NCI-H510A (cell line): ENCODE measurements at regions not wholly inside any gene's neighbourhood (a gene's known extent, or its start where the extent isn't known, plus 50 kb on each side); places are given as distances from the start of the nearest gene placed in this dataset.
"Not testable (repeated sequence)": the region's sequence is repeated elsewhere in the genome, so short reads cannot be mapped to it uniquely, and the experiment has no call there.

Experiments used
- DNase-seq: peaks from one replicate; lab custom pipeline; 2025; lab: John Stamatoyannopoulos, UW

- no peak for DNase-seq
These were observed 652.6 kb downstream of the DACH1 start for GRCh38 chr13:71214357-71214756.

- DNase-seq: no peak
These were observed 653.7 kb downstream of the DACH1 start for GRCh38 chr13:71213252-71213821.

GRCh38 chr13:71210861-71211260 is 656.1 kb downstream of the DACH1 start:
- no peak for DNase-seq

GRCh38 chr13:71209217-71209616 is 657.8 kb downstream of the DACH1 start:
- DNase-seq: no peak

GRCh38 chr13:71184583-71184982 is 682.4 kb downstream of the DACH1 start:
- DNase-seq: not testable (repeated sequence)

GRCh38 chr13:71183352-71183751 is 683.7 kb downstream of the DACH1 start:
- DNase-seq: not testable (repeated sequence)

GRCh38 chr13:71171740-71172139 is 695.3 kb downstream of the DACH1 start:
- no peak for DNase-seq

GRCh38 chr13:71169180-71169579 is 697.8 kb downstream of the DACH1 start:
- DNase-seq: no peak

- peak; percentile 0 for DNase-seq
These were observed 710.5 kb downstream of the DACH1 start for GRCh38 chr13:71156550-71156949.

- DNase-seq: peak; percentile 11
These were observed 717.3 kb downstream of the DACH1 start for GRCh38 chr13:71149498-71150363.

- no peak for DNase-seq
These were observed 718.0 kb downstream of the DACH1 start for GRCh38 chr13:71149046-71149445.

GRCh38 chr13:71148396-71148795 is 718.6 kb downstream of the DACH1 start:
- DNase-seq: no peak

GRCh38 chr13:71144883-71145282 is 722.1 kb downstream of the DACH1 start:
- DNase-seq: no peak

- no peak for DNase-seq
These were observed 729.9 kb downstream of the DACH1 start for GRCh38 chr13:71137101-71137500.

GRCh38 chr13:71124230-71124629 is 742.8 kb downstream of the DACH1 start:
- DNase-seq: no peak

- no peak for DNase-seq
These were observed 748.1 kb downstream of the DACH1 start for GRCh38 chr13:71118779-71119364.

GRCh38 chr13:71117920-71118319 is 749.1 kb downstream of the DACH1 start:
- no peak for DNase-seq

- DNase-seq: no peak
These were observed 751.7 kb downstream of the DACH1 start for GRCh38 chr13:71115301-71115700.

- DNase-seq: no peak
These were observed 770.6 kb downstream of the DACH1 start for GRCh38 chr13:71096421-71096820.

GRCh38 chr13:71090990-71091389 is 776.0 kb downstream of the DACH1 start:
- DNase-seq: no peak

- DNase-seq: no peak
These were observed 777.9 kb downstream of the DACH1 start for GRCh38 chr13:71089056-71089455.

GRCh38 chr13:71087432-71087831 is 779.6 kb downstream of the DACH1 start:
- DNase-seq: no peak

- no peak for DNase-seq
These were observed 780.0 kb downstream of the DACH1 start for GRCh38 chr13:71087006-71087405.
